Activated T-cell treated with anti-CD3 and anti-CD28 coated beads, Interleukin-2, amount 50 U/mL, for 24 hours (primary cell): ENCODE measurements at regions not wholly inside any gene's neighbourhood (a gene's known extent, or its start where the extent isn't known, plus 50 kb on each side); places are given as distances from the start of the nearest gene placed in this dataset.
"Not testable (repeated sequence)": the region's sequence is repeated elsewhere in the genome, so short reads cannot be mapped to it uniquely, and the experiment has no call there.

Experiments used
- DNase-seq: peaks from one replicate; pipeline ENCODE4 v3.0.0-alpha.2; 2020
- H3K27ac Mint-ChIP-seq: 2 replicates; pipeline ENCODE4 v1.8.0; 2020; ENCODE audit warnings: mild to moderate bottlenecking, mixed read lengths
- H3K27me3 Mint-ChIP-seq: 2 replicates; pipeline ENCODE4 v1.8.0; 2020; ENCODE audit warnings: mixed read lengths
- H3K36me3 Mint-ChIP-seq: 2 replicates; pipeline ENCODE4 v1.8.0; 2020; ENCODE audit warnings: low read depth, mixed read lengths
- H3K4me1 Mint-ChIP-seq: 2 replicates; pipeline ENCODE4 v1.8.0; 2020; ENCODE audit warnings: low read depth, mixed read lengths
- H3K4me3 Mint-ChIP-seq: 2 replicates; pipeline ENCODE4 v1.8.0; 2020; ENCODE audit warnings: mild to moderate bottlenecking, moderate library complexity, mixed read lengths
- H3K9me3 Mint-ChIP-seq: 2 replicates; pipeline ENCODE4 v1.8.0; 2020; ENCODE audit warnings: mixed read lengths

DNA sequence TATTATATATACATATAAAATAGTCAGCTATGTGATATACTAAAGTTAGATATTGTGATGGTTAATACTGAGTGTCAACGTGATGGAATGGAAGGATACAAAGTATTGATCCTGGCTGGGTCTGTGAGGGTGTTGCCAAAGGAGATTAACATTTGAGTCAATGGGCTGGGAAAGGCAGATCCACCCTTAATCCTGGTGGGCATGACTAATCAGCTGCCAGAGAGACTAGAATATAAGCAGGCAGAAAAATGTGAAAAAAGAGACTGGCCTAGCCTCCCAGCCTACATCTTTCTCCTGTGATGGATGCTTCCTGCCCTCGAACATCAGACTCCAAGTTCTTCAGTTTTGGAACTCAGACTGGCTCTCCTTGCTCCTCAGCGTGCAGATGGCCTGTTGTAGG is 321.6 kb upstream of the NT5E start:
- H3K27ac Mint-ChIP-seq, H3K36me3 Mint-ChIP-seq, H3K27me3 Mint-ChIP-seq, H3K4me1 Mint-ChIP-seq, H3K9me3 Mint-ChIP-seq, DNase-seq, H3K4me3 Mint-ChIP-seq: not testable (repeated sequence)

DNA sequence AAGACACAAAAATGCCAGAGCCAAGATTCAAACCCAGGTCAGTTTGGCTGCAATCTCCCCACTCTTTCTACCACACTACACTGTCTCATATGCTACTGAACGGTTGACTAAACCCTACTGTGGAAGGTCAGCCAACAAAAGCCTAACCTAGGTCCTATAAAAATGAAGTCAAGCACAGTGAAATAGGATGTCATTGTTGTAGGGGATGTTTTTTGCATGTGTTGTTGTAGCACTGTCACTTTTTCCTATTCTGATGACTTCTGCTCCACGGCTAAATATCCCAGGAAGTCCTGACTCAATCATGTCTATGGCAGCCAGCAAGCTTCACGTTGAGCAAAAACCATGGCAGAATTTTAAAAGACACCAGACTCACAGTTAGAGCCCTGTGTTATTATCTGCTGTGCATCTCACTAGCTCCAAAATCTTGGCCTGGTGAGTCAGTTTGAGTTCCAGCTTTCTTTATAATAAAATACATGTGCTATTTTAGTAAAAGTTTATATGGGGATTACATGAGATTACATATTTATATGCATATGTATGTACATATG is 322.1 kb upstream of the NT5E start:
- H3K9me3 Mint-ChIP-seq, result no peaks in the 10 kb centered on the region
- H3K36me3 Mint-ChIP-seq, result no peaks in the 10 kb centered on the region
- DNase-seq, result no peak

DNA sequence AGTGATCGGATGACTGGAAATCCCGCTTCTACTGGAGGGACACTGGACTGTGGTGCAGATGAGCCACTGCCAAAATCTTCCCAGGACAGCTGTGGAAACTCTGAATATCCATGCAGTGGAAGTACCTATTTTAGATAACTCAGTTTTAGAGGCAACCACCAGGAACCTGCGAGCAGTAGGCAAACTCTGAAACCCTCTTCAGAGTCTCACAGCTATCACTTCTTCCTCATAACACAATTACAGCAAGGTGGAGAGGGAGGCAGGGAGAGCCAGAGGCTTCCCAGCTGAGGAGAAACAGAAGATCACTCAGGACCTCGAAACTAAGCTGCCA is 322.8 kb upstream of the NT5E start:
- H3K4me1 Mint-ChIP-seq, result no peaks in the 10 kb centered on the region
- no peak overlapping the region for H3K4me3 Mint-ChIP-seq
- H3K9me3 Mint-ChIP-seq, result no peaks in the 10 kb centered on the region
- H3K27ac Mint-ChIP-seq, result no peak overlapping the region
- no peak for DNase-seq
- no peaks in the 10 kb centered on the region for H3K36me3 Mint-ChIP-seq
- H3K27me3 Mint-ChIP-seq, result no peaks in the 10 kb centered on the region

More for the DNA sequence above, 322.1 kb upstream of the NT5E start:
- no peak overlapping the region for H3K4me3 Mint-ChIP-seq
- no peaks in the 10 kb centered on the region for H3K27me3 Mint-ChIP-seq
- no peak overlapping the region for H3K27ac Mint-ChIP-seq
- no peaks in the 10 kb centered on the region for H3K4me1 Mint-ChIP-seq

DNA sequence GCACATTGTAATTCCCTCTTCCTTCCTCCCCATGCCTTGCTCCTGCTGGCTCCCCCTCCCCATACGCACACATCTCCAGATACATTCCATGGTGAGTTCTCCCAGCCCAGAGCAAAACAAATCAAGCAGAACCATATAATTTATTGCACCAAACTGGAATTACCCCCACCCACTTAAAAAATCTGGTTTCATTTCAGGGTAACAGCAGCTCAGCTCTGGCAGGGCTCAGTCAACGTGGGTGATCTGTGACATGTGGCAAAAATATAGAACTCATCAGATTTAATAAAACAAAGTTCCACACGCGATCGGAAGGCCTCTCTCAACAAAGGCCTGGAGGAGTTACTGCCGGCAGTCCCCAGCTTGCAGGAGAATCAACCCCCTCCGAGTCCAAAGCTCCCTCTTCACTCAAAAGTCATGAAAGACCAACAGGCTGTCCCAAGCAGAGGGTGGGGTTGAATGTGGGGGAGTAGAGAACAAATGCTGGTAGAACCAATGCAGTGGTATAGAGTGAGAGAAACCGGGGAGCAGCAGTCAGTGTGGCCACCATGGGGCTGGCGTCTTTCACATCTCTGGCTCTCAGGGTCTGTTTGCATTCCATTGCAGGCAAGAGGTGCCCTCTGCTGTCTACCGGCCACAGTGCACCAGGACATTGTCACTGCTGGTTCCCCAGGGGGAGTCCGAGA is 323.3 kb upstream of the NT5E start:
- Mint-ChIP-seq H3K27ac (no peak overlapping the region), H3K4me3 (no peak overlapping the region), H3K27me3 (no peaks in the 10 kb centered on the region), H3K36me3 (no peaks in the 10 kb centered on the region), H3K9me3 (no peaks in the 10 kb centered on the region), H3K4me1 (no peaks in the 10 kb centered on the region)
- DNase-seq, result no peak

DNA sequence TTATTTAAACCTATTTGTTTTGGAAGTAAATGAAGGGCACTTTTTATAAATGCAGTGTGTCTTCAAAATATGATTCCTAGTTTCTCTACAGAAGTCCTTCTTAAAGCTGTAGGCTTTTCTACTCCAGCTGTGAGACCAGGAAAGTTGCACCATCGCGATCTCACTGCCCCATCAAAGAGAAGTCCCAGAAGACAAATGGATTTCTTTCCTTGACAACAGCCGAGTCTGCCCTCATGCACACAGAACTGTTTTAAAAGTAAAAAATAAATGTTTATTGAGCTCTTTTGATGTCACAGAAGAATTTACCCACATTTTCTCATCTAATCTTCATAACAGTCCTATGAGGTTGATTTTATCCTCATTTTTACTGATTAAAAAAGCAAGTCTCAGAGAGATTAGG is 324.4 kb upstream of the NT5E start:
- Mint-ChIP-seq H3K27me3 (no peaks in the 10 kb centered on the region), H3K4me3 (no peak overlapping the region), H3K36me3 (no peaks in the 10 kb centered on the region), H3K9me3 (no peaks in the 10 kb centered on the region), H3K4me1 (no peaks in the 10 kb centered on the region), H3K27ac (no peak overlapping the region)
- DNase-seq, result no peak

DNA sequence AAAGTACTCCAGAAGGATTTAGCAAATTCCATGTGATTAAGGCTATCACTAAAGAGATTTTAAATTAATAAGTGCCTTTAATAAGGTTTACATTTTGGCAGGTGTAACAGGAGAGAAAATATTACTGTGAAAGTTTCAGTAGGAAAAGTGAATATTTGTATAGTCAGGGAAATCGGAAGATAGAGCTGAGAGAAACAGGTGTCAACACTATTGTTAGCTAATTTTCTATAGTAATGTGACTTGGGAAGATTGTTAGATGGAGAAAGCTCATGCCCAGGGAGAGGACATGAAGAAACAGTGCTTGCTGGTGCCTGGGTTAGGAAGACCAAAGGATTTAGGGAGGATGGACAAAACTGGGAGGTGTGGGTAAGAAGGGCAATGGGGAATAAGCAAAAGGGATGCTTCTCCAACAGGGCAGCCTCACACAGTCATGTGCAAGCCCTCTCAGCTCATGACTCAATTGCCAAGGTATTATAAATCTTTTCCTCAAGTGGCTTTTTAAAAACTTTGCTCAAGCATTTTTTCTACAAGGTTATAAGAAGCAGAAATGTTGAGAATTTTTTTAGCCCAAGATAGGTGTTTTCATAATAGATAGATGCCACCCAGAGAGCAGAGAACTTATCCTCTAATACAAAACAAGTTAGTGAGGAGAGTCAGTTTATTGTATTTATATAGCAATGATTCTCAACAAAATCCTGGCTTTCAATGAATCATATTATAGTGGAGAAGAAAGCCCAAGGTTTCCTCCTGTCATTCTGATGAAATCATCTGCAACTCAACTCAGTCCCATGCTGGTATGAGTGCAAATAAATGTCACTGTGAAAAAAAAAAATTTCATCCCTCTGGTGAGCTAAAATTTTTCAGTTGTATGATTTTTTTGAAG is 325.2 kb upstream of the NT5E start:
- Mint-ChIP-seq H3K4me1 (no peaks in the 10 kb centered on the region), H3K9me3 (no peaks in the 10 kb centered on the region)

DNA sequence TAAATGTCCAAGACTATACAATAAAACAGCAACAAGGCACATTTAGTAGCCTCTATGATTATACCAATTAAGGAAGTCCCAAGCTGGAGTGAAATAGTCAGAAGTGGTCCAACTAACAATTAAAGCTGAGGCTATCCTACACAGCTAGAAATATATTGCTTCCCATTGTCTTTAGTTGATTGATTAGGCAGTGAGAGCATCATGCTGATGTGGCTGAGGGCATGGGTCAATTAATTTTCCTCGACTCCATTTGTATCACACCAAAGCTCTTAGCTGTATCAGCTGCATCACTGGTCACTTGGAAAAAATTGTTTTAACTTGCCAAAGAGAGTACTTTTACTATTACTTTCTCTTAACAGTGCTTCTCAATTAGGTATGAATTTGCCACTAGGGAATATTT is 328.7 kb upstream of the NT5E start:
- H3K9me3 Mint-ChIP-seq, result no peaks in the 10 kb centered on the region
- no peaks in the 10 kb centered on the region for H3K27me3 Mint-ChIP-seq
- no peak overlapping the region for H3K4me3 Mint-ChIP-seq
- H3K36me3 Mint-ChIP-seq, result no peaks in the 10 kb centered on the region
- no peaks in the 10 kb centered on the region for H3K4me1 Mint-ChIP-seq
- DNase-seq, result no peak
- H3K27ac Mint-ChIP-seq, result no peak overlapping the region

More for the DNA sequence above, 325.2 kb upstream of the NT5E start:
- H3K27me3 Mint-ChIP-seq, result no peaks in the 10 kb centered on the region
- DNase-seq, result no peak
- H3K27ac Mint-ChIP-seq, result no peak overlapping the region
- H3K4me3 Mint-ChIP-seq, result no peak overlapping the region
- H3K36me3 Mint-ChIP-seq, result no peaks in the 10 kb centered on the region

DNA sequence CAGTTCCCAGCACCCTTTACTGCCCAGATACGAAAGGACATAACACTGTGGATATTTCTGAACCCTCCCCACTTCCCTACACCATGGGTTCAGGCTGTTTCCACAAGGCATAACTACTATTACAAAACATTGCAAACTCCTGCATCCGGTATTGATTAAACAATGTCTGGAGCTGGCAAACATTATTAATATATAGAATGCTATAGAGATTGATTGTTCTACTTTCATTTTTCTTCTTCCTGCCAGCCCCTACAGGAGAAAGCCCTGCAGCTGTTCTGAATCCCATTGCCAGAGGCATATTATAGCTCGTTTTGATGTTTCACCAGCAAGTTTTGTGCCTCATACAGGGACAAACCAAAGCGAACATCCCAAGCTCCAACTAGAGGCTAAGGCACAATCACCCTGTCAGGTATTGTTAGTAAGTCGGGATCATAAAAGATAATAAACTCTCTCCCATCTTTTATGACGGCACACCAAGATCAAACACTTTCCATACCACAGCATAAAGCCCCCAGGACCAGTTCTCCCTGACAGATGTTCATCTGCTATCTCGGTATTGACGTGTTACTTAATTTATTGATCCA is 331.1 kb upstream of the NT5E start:
- Mint-ChIP-seq H3K9me3 (no peaks in the 10 kb centered on the region), H3K36me3 (no peaks in the 10 kb centered on the region), H3K4me3 (no peak overlapping the region), H3K4me1 (no peaks in the 10 kb centered on the region), H3K27me3 (no peaks in the 10 kb centered on the region), H3K27ac (no peak overlapping the region)
- DNase-seq, result no peak

DNA sequence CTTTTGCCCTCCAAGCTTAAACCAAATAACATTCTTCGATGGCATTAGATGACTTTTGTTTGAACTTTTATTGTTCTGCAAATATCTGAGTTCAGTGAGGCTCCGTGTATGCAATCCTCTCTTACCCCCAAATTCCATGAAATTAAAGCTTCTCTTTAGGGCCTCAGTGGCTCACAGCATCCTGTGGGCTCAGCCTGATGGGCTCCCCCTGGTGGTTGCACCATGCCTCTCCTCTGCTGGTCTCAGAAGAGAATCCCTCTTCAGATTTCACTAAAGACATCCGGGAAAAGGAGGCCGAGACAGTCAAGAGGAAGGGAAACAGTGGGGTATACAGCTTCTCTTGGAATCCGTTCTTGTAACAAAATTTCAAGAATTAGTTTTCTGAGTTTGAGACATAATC is 331.6 kb upstream of the NT5E start:
- Mint-ChIP-seq H3K27me3 (no peaks in the 10 kb centered on the region), H3K9me3 (no peaks in the 10 kb centered on the region), H3K4me1 (no peaks in the 10 kb centered on the region), H3K36me3 (no peaks in the 10 kb centered on the region), H3K27ac (no peak overlapping the region), H3K4me3 (no peak overlapping the region)
- no peak for DNase-seq

DNA sequence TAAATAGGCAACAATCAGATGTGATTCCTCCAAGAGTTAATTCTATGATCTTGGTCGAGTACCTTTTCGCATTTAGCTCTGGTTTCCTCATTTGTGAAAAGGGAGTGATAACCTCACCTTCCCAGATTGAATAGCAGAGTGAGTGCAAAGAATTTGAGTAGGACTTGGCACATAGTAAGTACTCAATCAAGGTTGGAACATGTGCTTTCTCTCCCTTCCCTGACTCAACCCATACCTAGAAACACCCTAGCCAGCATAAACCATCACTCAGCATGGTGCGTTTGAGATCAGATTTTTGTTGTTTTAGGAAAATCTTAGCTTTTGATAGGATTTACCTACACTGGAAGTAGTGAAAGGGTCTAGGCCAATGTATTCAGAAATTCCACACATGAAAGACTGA is 333.4 kb upstream of the NT5E start:
- H3K36me3 Mint-ChIP-seq, result no peaks in the 10 kb centered on the region
- H3K27me3 Mint-ChIP-seq, result peaks cover 2% of the 10 kb centered on the region
- H3K4me1 Mint-ChIP-seq, result no peaks in the 10 kb centered on the region
- no peak overlapping the region for H3K4me3 Mint-ChIP-seq
- DNase-seq, result no peak
- no peaks in the 10 kb centered on the region for H3K9me3 Mint-ChIP-seq
- no peak overlapping the region for H3K27ac Mint-ChIP-seq

DNA sequence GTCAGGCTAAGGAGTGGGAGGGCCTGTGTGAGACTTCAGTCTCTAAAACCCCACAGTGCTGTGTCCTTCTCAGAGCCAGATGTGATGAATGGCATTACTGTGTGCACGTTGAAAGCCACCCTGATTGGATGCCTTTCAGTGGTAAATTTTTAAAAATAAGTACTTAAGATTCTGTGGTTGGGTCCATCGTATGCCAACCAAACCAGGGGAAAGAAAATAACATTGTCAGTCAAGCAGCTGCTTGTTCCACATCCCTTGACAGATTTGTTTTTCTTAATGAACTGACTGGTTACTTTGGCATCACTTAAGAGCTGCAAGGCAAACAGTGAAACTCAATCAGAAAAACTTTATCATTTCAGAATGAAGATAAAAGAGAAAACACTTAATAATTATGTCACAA is 334.0 kb upstream of the NT5E start:
- Mint-ChIP-seq H3K4me3 (no peak overlapping the region), H3K36me3 (no peaks in the 10 kb centered on the region), H3K27me3 (peaks cover 2% of the 10 kb centered on the region), H3K27ac (no peak overlapping the region), H3K9me3 (no peaks in the 10 kb centered on the region), H3K4me1 (no peaks in the 10 kb centered on the region)
- DNase-seq, result no peak

DNA sequence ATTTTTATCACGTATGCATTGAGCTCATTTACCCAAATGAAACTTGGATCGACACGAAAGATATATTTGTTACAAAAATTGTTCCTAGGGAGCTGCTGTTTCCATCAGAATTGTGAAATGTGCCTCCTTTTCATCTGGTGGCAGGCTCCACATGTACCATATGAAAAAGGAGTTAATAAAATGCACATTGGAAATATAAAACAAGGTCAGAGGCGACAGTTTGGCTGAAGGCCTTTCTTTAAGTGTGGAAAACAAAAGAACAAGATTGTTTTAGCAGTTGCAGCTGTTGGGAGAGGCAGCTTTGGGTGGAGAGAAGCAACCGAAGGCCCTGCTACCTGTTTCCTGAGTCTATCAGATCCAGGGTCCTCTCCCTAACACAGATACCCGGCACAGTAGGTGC is 334.5 kb upstream of the NT5E start:
- Mint-ChIP-seq H3K4me1 (no peaks in the 10 kb centered on the region), H3K36me3 (no peaks in the 10 kb centered on the region), H3K4me3 (no peak overlapping the region), H3K27ac (no peak overlapping the region), H3K27me3 (peaks cover 2% of the 10 kb centered on the region), H3K9me3 (no peaks in the 10 kb centered on the region)
- no peak for DNase-seq

DNA sequence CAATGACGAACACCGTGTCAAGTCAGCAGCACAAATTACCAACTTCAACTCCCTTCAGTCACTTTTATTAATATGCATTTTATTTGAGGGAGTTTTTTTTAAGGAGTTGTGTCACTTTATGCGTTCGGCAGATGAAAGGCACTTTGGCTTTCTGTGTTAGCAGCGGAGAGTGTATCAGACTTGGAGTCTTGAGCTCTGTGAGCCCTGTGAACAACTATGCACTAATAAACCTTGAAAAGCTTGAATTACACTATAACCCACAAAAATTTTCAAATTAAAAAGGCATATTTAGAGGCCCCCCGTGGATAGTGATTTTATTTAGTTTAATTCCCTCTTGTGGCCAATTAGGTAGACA is 335.3 kb upstream of the NT5E start:
- no peaks in the 10 kb centered on the region for H3K36me3 Mint-ChIP-seq
- no peaks in the 10 kb centered on the region for H3K4me1 Mint-ChIP-seq
- no peaks in the 10 kb centered on the region for H3K9me3 Mint-ChIP-seq
- DNase-seq, result no peak
- no peak overlapping the region for H3K27ac Mint-ChIP-seq
- H3K4me3 Mint-ChIP-seq, result no peak overlapping the region
- H3K27me3 Mint-ChIP-seq, result peaks cover 2% of the 10 kb centered on the region

DNA sequence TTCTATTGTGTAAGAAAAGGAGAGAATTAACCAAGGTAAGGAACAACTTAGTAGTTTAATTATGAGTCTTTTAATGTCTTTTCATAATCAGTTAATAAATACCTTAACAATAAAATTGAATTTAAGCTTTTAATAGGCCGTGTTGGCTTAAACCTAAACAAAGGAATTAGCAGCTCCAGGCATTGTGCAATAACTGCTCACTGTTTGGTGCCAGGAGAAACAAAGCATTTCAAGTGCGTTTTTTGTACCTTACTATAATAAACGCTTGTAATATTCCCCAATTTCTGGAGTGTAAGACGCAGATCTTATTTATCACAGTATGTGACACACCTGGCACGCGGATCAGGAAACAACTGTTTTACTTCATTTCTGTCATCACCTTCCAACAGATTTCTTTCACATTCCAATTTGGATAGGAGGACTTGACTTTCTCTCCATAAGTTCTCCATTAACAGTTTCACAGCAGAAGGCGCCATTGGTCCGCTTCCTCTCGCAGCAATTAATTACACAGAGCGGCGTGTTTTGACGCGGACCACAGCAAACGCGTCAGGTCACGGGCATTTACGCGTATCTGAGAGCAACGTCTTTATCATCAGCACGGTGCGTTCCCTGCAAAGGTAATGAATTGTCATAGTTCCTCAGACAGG is 335.8 kb upstream of the NT5E start:
- H3K9me3 Mint-ChIP-seq, result no peaks in the 10 kb centered on the region
- no peaks in the 10 kb centered on the region for H3K4me1 Mint-ChIP-seq
- H3K27ac Mint-ChIP-seq, result no peak overlapping the region
- peaks cover 2% of the 10 kb centered on the region for H3K27me3 Mint-ChIP-seq
- H3K36me3 Mint-ChIP-seq, result no peaks in the 10 kb centered on the region
- no peak overlapping the region for H3K4me3 Mint-ChIP-seq
- no peak for DNase-seq

DNA sequence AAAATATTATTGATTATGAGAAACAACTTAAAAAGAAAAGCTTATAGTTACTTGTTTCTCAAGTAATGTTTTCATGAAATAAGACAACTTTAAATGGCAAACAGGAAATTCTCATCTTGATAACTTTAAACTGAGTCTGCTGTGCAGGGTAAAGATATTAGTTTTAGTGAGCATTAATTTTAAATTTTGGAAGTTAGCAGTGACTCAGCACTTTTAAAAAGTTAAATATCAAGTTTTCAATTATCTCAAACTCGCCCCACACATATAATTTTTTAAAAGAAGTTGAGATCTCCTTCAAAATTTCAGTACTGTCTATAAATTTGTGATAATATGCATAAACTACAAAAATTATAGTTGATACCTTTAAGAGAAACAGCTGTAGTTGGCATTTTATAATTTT is 337.3 kb upstream of the NT5E start:
- H3K27ac Mint-ChIP-seq, result no peak overlapping the region
- H3K4me1 Mint-ChIP-seq, result no peaks in the 10 kb centered on the region
- H3K27me3 Mint-ChIP-seq, result peaks cover 2% of the 10 kb centered on the region
- no peaks in the 10 kb centered on the region for H3K36me3 Mint-ChIP-seq
- no peak overlapping the region for H3K4me3 Mint-ChIP-seq
- H3K9me3 Mint-ChIP-seq, result no peaks in the 10 kb centered on the region
- no peak for DNase-seq
